ENCODE measurements at regions not wholly inside any gene's neighbourhood (a gene's known extent, or its start where the extent isn't known, plus 50 kb on each side); places are given as distances from the start of the nearest gene placed in this dataset.

DNA sequence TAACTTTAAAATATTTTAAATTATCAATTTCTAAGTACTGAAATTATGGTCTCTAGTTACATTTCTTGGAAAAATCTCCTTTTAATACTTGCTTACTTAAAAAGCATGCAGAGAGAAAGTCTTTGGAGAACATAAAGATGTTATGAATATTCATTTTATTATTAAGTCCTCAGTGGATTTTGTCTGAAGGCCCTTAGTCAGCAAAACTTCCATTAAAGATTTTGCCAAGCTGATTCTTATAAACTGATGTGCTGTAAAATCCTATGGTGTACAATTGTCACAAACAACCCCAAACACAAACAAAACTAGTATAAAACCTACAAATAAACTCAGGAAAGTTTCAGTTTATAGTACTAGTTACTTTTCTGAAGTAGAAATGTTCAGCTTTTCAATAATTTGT, 372.7 kb downstream of the MEI4 start:
- ChIA-PET POLR2A (ENCODE audit: unreplicated experiment) (no interaction called here), CTCF (no interaction called here)
- no peaks in the 10 kb centered on the region for H3K9me3 ChIP-seq (ENCODE audit: control insufficient read depth, insufficient read depth, low read length)
- no peaks in the 10 kb centered on the region for H3K4me1 ChIP-seq (ENCODE audit: control insufficient read depth, insufficient read depth, low read length)
- H3K27me3 ChIP-seq (ENCODE audit: control insufficient read depth, insufficient read depth, low read length), result no peaks in the 10 kb centered on the region
- DNase-seq (no peak), ATAC-seq (ENCODE audit: low read depth) (no peak)
- H3K36me3 ChIP-seq (ENCODE audit: control insufficient read depth, insufficient read depth, low read length), result no peaks in the 10 kb centered on the region
- H2AK5ac ChIP-seq (ENCODE audit: low read depth, low read length), result no peak overlapping the region
- H3K4ac ChIP-seq (ENCODE audit: low read depth, low read length), result no peak overlapping the region
- no peak overlapping the region for H2AK9ac ChIP-seq (replicated peaks; ENCODE audit: low read depth, low read length, poor library complexity)
- H4K8ac ChIP-seq (ENCODE audit: low read depth in 2 of 2, low read length in 2 of 2), result no peak overlapping the region
- H3K27ac ChIP-seq (ENCODE audit: insufficient read depth, low read length), result no peak overlapping the region
- no peak overlapping the region for H3K56ac ChIP-seq (ENCODE audit: extremely low read depth, insufficient read depth, low read length)
- BruUV-seq (replicated peaks), result no TSS peak
- no peak overlapping the region for H2BK120ac ChIP-seq (ENCODE audit: low read depth, low read length)
- no peak overlapping the region for H4K5ac ChIP-seq (ENCODE audit: low read depth, low read length)
- no peak overlapping the region for H2BK5ac ChIP-seq (ENCODE audit: low read depth, low read length, poor library complexity, severe bottlenecking)
- no peaks in the 10 kb centered on the region for H4K20me1 ChIP-seq (ENCODE audit: insufficient read depth, low read length)
- H3K4me3 ChIP-seq (ENCODE audit: insufficient read depth, low read depth, low read length), result no peak overlapping the region
- no peak overlapping the region for H3K14ac ChIP-seq (replicated peaks; ENCODE audit: low read depth, low read length)
- H3K4me2 ChIP-seq (ENCODE audit: low read depth, low read length), result no peak overlapping the region
- H4K91ac ChIP-seq (ENCODE audit: insufficient read depth, low read depth, low read length), result no peak overlapping the region
- H3K18ac ChIP-seq (ENCODE audit: low read depth, low read length), result no peak overlapping the region
- TF ChIP-seq RFX5 (IDR thresholded peaks at IDR 0.05; ENCODE audit: low read depth, low read length) (no peak), MAFK (IDR thresholded peaks at IDR 0.05; ENCODE audit: low read depth, low read length) (peak; percentile 85)
- H3K79me1 ChIP-seq (ENCODE audit: low read depth in 1 of 2, low read length in 2 of 2), result no peaks in the 10 kb centered on the region
- no peaks in the 10 kb centered on the region for H3K9me1 ChIP-seq (ENCODE audit: insufficient read depth, low read length)
- dilution Hi-C loops (cut with HindIII; ENCODE audit: low sequenced_read_pairs, unreplicated experiment) (no loop called here), in situ Hi-C loops (cut with MboI; ENCODE audit: low sequenced_read_pairs) (no loop called here), intact Hi-C loops (cut with micrococcal nuclease) (no loop called here)
- no peak overlapping the region for H2BK15ac ChIP-seq (ENCODE audit: low read depth, low read length)
- H2BK20ac ChIP-seq (ENCODE audit: low read depth, low read length), result no peak overlapping the region
- H3K9ac ChIP-seq (ENCODE audit: low read depth, low read length), result no peak overlapping the region
- H3K23ac ChIP-seq (ENCODE audit: low read depth, low read length), result no peak overlapping the region
- H2AFZ ChIP-seq (replicated peaks; ENCODE audit: low read length, poor library complexity), result no peak overlapping the region

Data from IMR-90 (cell line).